ENCODE measurements at regions not wholly inside any gene's neighbourhood (a gene's known extent, or its start where the extent isn't known, plus 50 kb on each side); places are given as distances from the start of the nearest gene placed in this dataset.

DNA sequence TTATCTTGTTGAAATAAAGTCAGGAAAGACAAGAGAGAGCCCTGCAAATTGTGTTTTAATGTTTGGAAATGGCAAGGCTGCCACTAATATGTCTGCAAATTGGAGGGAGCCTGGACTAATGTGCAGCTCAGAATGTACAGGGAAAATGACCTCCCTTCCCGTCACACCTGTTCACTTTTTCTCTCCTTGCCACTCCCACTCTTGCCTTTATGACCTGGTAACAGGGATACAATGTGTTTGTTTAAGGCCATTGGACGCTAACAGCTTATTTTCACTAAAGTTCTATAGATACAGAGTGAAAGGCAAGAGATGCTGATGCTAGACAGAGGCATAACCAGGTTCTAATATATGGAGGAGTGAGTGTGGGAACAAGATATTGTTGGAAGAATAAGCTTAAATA is 203.9 kb downstream of the RAB38 start:
- DNase-seq (ENCODE audit: low spot score), result no peak
- TF ChIP-seq, protein P1, sequence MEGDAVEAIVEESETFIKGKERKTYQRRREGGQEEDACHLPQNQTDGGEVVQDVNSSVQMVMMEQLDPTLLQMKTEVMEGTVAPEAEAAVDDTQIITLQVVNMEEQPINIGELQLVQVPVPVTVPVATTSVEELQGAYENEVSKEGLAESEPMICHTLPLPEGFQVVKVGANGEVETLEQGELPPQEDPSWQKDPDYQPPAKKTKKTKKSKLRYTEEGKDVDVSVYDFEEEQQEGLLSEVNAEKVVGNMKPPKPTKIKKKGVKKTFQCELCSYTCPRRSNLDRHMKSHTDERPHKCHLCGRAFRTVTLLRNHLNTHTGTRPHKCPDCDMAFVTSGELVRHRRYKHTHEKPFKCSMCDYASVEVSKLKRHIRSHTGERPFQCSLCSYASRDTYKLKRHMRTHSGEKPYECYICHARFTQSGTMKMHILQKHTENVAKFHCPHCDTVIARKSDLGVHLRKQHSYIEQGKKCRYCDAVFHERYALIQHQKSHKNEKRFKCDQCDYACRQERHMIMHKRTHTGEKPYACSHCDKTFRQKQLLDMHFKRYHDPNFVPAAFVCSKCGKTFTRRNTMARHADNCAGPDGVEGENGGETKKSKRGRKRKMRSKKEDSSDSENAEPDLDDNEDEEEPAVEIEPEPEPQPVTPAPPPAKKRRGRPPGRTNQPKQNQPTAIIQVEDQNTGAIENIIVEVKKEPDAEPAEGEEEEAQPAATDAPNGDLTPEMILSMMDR (IDR thresholded peaks at IDR 0.05; ENCODE audit: extremely low read depth, missing control alignments), result no peak

DNA sequence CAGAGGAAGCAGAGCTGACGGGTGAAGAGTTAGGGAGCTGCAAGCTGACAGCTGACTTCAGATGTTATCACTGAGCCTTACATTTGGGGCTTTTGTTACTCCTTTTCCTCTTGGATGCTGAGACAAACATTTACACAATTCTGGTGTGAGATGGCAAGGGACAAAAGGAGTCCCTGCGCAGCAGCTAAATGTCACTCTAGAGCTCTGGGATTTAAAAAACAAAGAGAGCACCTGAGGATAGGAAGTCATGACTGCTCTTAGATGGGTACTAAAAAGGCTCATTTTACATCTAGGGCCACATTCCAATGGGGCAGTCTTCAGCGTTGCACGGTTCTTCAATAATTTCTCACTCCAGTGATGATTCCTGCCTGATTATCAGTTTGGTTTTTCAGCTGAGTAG is 204.5 kb downstream of the RAB38 start:
- TF ChIP-seq, protein P1 (IDR thresholded peaks at IDR 0.05; ENCODE audit: extremely low read depth, missing control alignments), result no peak
- no peak for DNase-seq (ENCODE audit: low spot score)

DNA sequence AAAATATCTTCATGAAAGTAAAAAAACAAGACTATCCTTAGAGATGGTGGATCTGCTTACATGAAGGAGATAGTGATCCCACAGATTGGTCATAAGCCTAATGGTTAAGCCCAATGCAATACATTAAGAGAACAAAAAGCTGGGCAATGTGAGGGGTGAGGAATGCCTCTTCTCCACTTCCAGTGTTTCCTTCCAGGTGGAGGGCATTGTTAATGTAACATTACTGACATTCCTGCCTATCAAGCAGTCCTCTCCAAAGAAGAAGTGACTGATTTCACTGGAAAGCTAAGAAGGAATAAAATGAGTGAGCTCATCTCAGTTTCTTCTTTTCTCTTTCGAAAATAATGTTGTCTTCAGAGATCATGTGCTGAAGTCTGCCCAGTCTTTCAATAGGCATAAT is 207.8 kb downstream of the RAB38 start:
- DNase-seq (ENCODE audit: low spot score), result no peak
- TF ChIP-seq, protein P1 (IDR thresholded peaks at IDR 0.05; ENCODE audit: extremely low read depth, missing control alignments), result no peak

DNA sequence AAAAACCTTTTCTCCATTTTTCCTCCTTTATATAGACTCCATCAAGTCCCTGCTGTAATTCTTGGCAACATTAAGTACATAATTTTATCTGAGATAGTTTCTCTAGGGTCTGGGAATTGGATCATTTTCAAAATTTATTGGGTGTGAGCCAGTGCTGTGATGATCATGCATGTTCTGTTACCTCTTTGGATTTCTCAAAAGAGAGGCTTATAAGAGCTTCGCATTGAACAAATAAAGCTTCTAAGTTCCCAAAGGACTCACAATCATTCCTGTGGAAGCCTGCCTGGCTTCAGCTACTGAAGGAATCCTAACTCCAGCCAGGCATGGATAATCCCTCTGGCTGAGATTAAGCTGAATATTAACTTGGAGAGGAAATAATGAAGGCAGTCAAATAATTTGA is 208.5 kb downstream of the RAB38 start:
- TF ChIP-seq, protein P1 (IDR thresholded peaks at IDR 0.05; ENCODE audit: extremely low read depth, missing control alignments), result no peak
- DNase-seq (ENCODE audit: low spot score), result no peak

DNA sequence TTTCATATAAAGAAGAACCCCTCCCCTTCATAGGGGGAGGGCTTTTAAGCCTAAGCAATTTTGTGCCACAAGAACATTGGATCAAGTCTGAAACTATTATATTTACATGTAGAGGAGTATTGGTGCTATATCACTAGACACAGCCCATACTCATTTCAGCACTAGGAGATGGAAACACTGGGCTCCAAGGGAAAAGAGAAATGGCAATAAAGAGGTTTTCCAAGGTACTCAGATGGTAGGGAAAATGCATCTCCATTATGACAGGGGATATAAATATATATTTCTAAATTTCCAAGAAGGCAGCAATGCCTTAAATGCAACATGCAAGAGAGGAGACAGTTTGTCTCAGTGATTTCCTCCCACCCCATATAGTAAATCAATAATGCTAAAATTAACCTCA is 209.0 kb downstream of the RAB38 start:
- DNase-seq (ENCODE audit: low spot score), result no peak
- TF ChIP-seq, protein P1 (IDR thresholded peaks at IDR 0.05; ENCODE audit: extremely low read depth, missing control alignments), result no peak

DNA sequence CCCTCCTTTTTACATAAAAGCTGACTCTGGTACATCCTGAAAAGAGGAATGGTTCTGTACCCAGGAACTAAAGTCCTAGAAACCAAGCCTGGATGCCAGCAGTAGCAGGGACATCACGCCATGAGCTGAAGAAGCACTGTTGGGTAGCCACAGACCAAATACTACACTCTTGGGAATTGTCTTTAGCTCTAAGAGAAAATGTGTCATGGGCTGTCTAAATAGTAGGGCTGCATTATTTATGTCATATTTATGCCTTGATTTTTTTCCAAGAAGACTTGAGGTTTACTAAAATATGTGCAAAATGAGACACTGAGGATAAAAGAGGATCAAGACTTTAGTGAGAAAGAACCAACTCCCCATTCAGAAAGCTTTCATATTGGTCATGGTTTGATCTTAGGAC is 213.6 kb downstream of the RAB38 start:
- DNase-seq (ENCODE audit: low spot score), result no peak
- TF ChIP-seq, protein P1 (IDR thresholded peaks at IDR 0.05; ENCODE audit: extremely low read depth, missing control alignments), result no peak

DNA sequence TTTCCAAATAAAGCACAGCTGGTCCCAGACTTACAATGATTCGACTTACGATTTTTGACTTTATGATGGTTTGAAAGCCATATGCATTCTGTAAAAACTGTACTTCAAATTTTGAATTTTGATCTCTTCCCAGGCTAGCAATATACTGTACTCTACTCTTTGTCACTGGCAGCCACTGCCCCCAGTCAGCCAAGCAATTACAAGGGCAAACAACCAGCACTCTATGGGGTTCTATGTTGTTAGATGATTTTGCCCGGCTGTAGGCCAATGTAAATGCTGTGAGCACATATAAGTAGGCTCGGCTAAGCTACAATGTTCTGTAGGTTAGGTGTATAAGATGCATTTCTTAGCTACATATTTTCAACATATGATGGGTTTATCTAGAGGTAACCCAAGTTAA is 217.3 kb downstream of the RAB38 start:
- no peak for DNase-seq (ENCODE audit: low spot score)
- TF ChIP-seq, protein P1 (IDR thresholded peaks at IDR 0.05; ENCODE audit: extremely low read depth, missing control alignments), result no peak

Measured in GM20000 (cell line).